Neural progenitor cell (in vitro differentiated cells): ENCODE measurements at regions not wholly inside any gene's neighbourhood (a gene's known extent, or its start where the extent isn't known, plus 50 kb on each side); places are given as distances from the start of the nearest gene placed in this dataset.

Source experiments
- CTCF ChIP-seq: fragments of 200-600 bp; sonication (generic); IDR thresholded peaks from 2 replicates; pipeline ENCODE4 v1.5.1; 2017; ENCODE audit warnings: antibody characterized with exemption, mild to moderate bottlenecking
- EZH2 ChIP-seq: fragments of 200-600 bp; sonication (generic); IDR thresholded peaks from 2 replicates; pipeline ENCODE4 v1.6.1; 2017; ENCODE audit warnings: antibody characterized with exemption, mild to moderate bottlenecking, moderate library complexity

- TF ChIP-seq CTCF (peak; percentile 57), EZH2 (no peak)
Observed at GRCh38 chr10:117860823-117861222, 185.9 kb downstream of the RAB11FIP2 start.
